Peyer's patch (tissue), 4 donors: ENCODE measurements at regions not wholly inside any gene's neighbourhood (a gene's known extent, or its start where the extent isn't known, plus 50 kb on each side); places are given as distances from the start of the nearest gene placed in this dataset.

Experiments
- CTCF ChIP-seq, 6 experiments: fragments of 450-650 bp in 4 of 6; fragments of 200-600 bp in 2 of 6; sonication (generic) in 1 of 6; IDR thresholded peaks; one replicate each; pipeline ENCODE4 v1.5.1; 2017 to 2019; ENCODE audit warnings: antibody characterized with exemption in 6 of 6, mild to moderate bottlenecking in 3 of 6, moderate library complexity in 1 of 6
- POLR2A ChIP-seq, 2 donors: fragments of 450-650 bp; IDR thresholded peaks; one replicate each; pipeline ENCODE4 v1.5.1; 2017; ENCODE audit warnings: antibody characterized with exemption in 2 of 2, mild to moderate bottlenecking in 2 of 2, moderate library complexity in 2 of 2

GRCh38 chr4:100908540-100908939 lies 390.7 kb upstream of the EMCN start:
- no peak for TF ChIP-seq CTCF (IDR thresholded peaks at IDR 0.05)
- TF ChIP-seq POLR2A (IDR thresholded peaks at IDR 0.05): no peak
